GM23338 (cell line): ENCODE measurements at regions not wholly inside any gene's neighbourhood (a gene's known extent, or its start where the extent isn't known, plus 50 kb on each side); places are given as distances from the start of the nearest gene placed in this dataset.
A peak's percentile ranks its signal among the peaks of the same experiment; 100 is the strongest.

Experiments
- ATAC-seq: fragments of 200-7000 bp; cut with Tn5 transposase; 3 replicates; pipeline ENCODE4 v1.9.1; 2020
- DNase-seq: peaks from one replicate; pipeline ENCODE4 v3.0.0-alpha.2; 2015; ENCODE audit warnings: low spot score
- H2AFZ ChIP-seq: fragments of 200-600 bp; sonication (generic); 2 replicates; pipeline ENCODE4 v1.8.0; 2016; ENCODE audit warnings: antibody characterized with exemption, mild to moderate bottlenecking, moderate library complexity
- H3F3A ChIP-seq: fragments of 200-600 bp; sonication (generic); replicated peaks from 2 replicates; pipeline ENCODE4 v1.8.0; 2017; ENCODE audit warnings: antibody characterized with exemption, mixed run types, low read depth
- H3K27ac ChIP-seq: fragments of 200-600 bp; sonication (generic); 2 replicates; pipeline ENCODE4 v1.6.1; 2016; ENCODE audit warnings: low read depth
- H3K27me3 ChIP-seq: fragments of 200-600 bp; sonication (generic); 2 replicates; pipeline ENCODE4 v1.8.0; 2016; ENCODE audit warnings: mild to moderate bottlenecking, mixed run types, moderate library complexity; ENCODE audit not compliant: insufficient read depth
- H3K36me3 ChIP-seq: fragments of 200-600 bp; sonication (generic); 2 replicates; pipeline ENCODE4 v1.8.0; 2016; ENCODE audit warnings: mild to moderate bottlenecking; ENCODE audit not compliant: insufficient read depth
- H3K4me1 ChIP-seq: fragments of 200-600 bp; sonication (generic); 2 replicates; pipeline ENCODE4 v1.8.0; 2016; ENCODE audit warnings: mild to moderate bottlenecking, moderate library complexity; ENCODE audit not compliant: insufficient read depth
- H3K4me2 ChIP-seq: fragments of 200-600 bp; sonication (generic); 2 replicates; pipeline ENCODE4 v1.7.1; 2017; ENCODE audit warnings: mixed run types
- H3K4me3 ChIP-seq: fragments of 200-600 bp; sonication (generic); 2 replicates; pipeline ENCODE4 v1.6.1; 2016; ENCODE audit warnings: mixed run types
- H3K79me2 ChIP-seq: fragments of 200-600 bp; sonication (generic); replicated peaks from 2 replicates; pipeline ENCODE4 v1.8.0; 2017; ENCODE audit warnings: mild to moderate bottlenecking; ENCODE audit not compliant: insufficient read depth
- H3K9me2 ChIP-seq: fragments of 200-600 bp; sonication (generic); 2 replicates; pipeline ENCODE4 v1.8.0; 2017; ENCODE audit not compliant: insufficient read depth
- H4K20me1 ChIP-seq: fragments of 200-600 bp; sonication (generic); replicated peaks from 2 replicates; pipeline ENCODE4 v1.8.0; 2017; ENCODE audit warnings: mild to moderate bottlenecking; ENCODE audit not compliant: insufficient read depth
- H3K27ac Mint-ChIP-seq: 2 replicates; pipeline ENCODE4 v1.8.0; 2020; ENCODE audit warnings: inconsistent platforms, mild to moderate bottlenecking, moderate library complexity, mixed read lengths
- H3K27me3 Mint-ChIP-seq: 3 replicates; pipeline ENCODE4 v1.8.0; 2022; ENCODE audit warnings: low read depth, mild to moderate bottlenecking, moderate library complexity, mixed read lengths, inconsistent platforms; ENCODE audit not compliant: insufficient read depth, poor library complexity
- H3K36me3 Mint-ChIP-seq: 3 replicates; pipeline ENCODE4 v1.8.0; 2021; ENCODE audit warnings: low read depth, mild to moderate bottlenecking, inconsistent platforms, moderate library complexity, mixed read lengths
- H3K4me1 Mint-ChIP-seq: 3 replicates; pipeline ENCODE4 v1.8.0; 2020; ENCODE audit warnings: mild to moderate bottlenecking, inconsistent platforms, mixed read lengths
- H3K4me3 Mint-ChIP-seq: 3 replicates; pipeline ENCODE4 v1.8.0; 2021; ENCODE audit warnings: moderate library complexity, mild to moderate bottlenecking, inconsistent platforms, mixed read lengths
- H3K9me3 Mint-ChIP-seq: 3 replicates; pipeline ENCODE4 v1.8.0; 2020; ENCODE audit warnings: moderate library complexity, mild to moderate bottlenecking, inconsistent platforms, mixed read lengths
- CREB1 ChIP-seq: fragments of 250-450 bp; sonication (Bioruptor Pico); IDR thresholded peaks from 2 replicates; pipeline ENCODE4 v1.5.0; 2020; ENCODE audit warnings: low read depth, mild to moderate bottlenecking, moderate library complexity
- REST ChIP-seq: IDR thresholded peaks from one replicate; pipeline ENCODE4 v1.6.1; 2018; ENCODE audit warnings: antibody characterized with exemption; ENCODE audit not compliant: unreplicated experiment
- STAT1 ChIP-seq: IDR thresholded peaks from one replicate; pipeline ENCODE4 v1.6.1; 2016; ENCODE audit warnings: antibody characterized with exemption; ENCODE audit not compliant: unreplicated experiment
- TF ChIP-seq, protein P1 (sequence below): fragments of 250-450 bp; sonication (Bioruptor Pico); IDR thresholded peaks from 2 replicates; pipeline ENCODE4 v1.5.0; 2020; ENCODE audit warnings: mild to moderate bottlenecking, moderate library complexity
- TF ChIP-seq, protein P2 (sequence below), 2 experiments: fragments of 200-600 bp in 1 of 2; sonication (generic) in 1 of 2; conservative IDR thresholded peaks; 2 replicates each; pipeline versions ENCODE4 v1.5.1 to v1.6.1; 2016 to 2017; ENCODE audit warnings: antibody characterized with exemption in 2 of 2, low read depth in 2 of 2, mild to moderate bottlenecking in 2 of 2, moderate library complexity in 1 of 2

GRCh38 chr12:91367234-91367849, 184.7 kb upstream of the DCN start:
- no peaks in the 10 kb centered on the region for H4K20me1 ChIP-seq
- H3K27ac Mint-ChIP-seq, result no peak overlapping the region
- H3K4me1 ChIP-seq, result peaks cover 24% of the 10 kb centered on the region; the same call in 1 of the 2 replicates
- H3K36me3 Mint-ChIP-seq, result no peaks in the 10 kb centered on the region
- H3K4me1 Mint-ChIP-seq, result peaks cover 19% of the 10 kb centered on the region
- no peaks in the 10 kb centered on the region for H3K27me3 ChIP-seq
- no peaks in the 10 kb centered on the region for H3K27me3 Mint-ChIP-seq
- ATAC-seq, result no peak
- no peak for DNase-seq
- no peak overlapping the region for H3K4me3 Mint-ChIP-seq
- H3K4me3 ChIP-seq, result no peak overlapping the region
- H3K9me2 ChIP-seq, result no peaks in the 10 kb centered on the region
- TF ChIP-seq, protein P1, sequence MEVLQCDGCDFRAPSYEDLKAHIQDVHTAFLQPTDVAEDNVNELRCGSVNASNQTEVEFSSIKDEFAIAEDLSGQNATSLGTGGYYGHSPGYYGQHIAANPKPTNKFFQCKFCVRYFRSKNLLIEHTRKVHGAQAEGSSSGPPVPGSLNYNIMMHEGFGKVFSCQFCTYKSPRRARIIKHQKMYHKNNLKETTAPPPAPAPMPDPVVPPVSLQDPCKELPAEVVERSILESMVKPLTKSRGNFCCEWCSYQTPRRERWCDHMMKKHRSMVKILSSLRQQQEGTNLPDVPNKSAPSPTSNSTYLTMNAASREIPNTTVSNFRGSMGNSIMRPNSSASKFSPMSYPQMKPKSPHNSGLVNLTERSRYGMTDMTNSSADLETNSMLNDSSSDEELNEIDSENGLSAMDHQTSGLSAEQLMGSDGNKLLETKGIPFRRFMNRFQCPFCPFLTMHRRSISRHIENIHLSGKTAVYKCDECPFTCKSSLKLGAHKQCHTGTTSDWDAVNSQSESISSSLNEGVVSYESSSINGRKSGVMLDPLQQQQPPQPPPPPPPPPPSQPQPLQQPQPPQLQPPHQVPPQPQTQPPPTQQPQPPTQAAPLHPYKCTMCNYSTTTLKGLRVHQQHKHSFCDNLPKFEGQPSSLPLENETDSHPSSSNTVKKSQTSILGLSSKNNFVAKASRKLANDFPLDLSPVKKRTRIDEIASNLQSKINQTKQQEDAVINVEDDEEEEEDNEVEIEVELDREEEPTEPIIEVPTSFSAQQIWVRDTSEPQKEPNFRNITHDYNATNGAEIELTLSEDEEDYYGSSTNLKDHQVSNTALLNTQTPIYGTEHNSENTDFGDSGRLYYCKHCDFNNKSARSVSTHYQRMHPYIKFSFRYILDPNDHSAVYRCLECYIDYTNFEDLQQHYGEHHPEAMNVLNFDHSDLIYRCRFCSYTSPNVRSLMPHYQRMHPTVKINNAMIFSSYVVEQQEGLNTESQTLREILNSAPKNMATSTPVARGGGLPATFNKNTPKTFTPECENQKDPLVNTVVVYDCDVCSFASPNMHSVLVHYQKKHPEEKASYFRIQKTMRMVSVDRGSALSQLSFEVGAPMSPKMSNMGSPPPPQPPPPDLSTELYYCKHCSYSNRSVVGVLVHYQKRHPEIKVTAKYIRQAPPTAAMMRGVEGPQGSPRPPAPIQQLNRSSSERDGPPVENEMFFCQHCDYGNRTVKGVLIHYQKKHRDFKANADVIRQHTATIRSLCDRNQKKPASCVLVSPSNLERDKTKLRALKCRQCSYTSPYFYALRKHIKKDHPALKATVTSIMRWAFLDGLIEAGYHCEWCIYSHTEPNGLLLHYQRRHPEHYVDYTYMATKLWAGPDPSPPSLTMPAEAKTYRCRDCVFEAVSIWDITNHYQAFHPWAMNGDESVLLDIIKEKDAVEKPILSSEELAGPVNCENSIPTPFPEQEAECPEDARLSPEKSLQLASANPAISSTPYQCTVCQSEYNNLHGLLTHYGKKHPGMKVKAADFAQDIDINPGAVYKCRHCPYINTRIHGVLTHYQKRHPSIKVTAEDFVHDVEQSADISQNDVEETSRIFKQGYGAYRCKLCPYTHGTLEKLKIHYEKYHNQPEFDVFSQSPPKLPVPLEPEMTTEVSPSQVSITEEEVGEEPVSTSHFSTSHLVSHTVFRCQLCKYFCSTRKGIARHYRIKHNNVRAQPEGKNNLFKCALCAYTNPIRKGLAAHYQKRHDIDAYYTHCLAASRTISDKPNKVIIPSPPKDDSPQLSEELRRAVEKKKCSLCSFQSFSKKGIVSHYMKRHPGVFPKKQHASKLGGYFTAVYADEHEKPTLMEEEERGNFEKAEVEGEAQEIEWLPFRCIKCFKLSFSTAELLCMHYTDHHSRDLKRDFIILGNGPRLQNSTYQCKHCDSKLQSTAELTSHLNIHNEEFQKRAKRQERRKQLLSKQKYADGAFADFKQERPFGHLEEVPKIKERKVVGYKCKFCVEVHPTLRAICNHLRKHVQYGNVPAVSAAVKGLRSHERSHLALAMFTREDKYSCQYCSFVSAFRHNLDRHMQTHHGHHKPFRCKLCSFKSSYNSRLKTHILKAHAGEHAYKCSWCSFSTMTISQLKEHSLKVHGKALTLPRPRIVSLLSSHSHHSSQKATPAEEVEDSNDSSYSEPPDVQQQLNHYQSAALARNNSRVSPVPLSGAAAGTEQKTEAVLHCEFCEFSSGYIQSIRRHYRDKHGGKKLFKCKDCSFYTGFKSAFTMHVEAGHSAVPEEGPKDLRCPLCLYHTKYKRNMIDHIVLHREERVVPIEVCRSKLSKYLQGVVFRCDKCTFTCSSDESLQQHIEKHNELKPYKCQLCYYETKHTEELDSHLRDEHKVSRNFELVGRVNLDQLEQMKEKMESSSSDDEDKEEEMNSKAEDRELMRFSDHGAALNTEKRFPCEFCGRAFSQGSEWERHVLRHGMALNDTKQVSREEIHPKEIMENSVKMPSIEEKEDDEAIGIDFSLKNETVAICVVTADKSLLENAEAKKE, result no peak
- TF ChIP-seq REST, result no peak
- TF ChIP-seq STAT1, result no peak
- no peak for TF ChIP-seq CREB1
- TF ChIP-seq, protein P2, sequence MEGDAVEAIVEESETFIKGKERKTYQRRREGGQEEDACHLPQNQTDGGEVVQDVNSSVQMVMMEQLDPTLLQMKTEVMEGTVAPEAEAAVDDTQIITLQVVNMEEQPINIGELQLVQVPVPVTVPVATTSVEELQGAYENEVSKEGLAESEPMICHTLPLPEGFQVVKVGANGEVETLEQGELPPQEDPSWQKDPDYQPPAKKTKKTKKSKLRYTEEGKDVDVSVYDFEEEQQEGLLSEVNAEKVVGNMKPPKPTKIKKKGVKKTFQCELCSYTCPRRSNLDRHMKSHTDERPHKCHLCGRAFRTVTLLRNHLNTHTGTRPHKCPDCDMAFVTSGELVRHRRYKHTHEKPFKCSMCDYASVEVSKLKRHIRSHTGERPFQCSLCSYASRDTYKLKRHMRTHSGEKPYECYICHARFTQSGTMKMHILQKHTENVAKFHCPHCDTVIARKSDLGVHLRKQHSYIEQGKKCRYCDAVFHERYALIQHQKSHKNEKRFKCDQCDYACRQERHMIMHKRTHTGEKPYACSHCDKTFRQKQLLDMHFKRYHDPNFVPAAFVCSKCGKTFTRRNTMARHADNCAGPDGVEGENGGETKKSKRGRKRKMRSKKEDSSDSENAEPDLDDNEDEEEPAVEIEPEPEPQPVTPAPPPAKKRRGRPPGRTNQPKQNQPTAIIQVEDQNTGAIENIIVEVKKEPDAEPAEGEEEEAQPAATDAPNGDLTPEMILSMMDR (conservative IDR thresholded peaks at IDR 0.05; ENCODE audit: low read depth in 2 of 2), result peak; percentile 53 to 64
- no peak overlapping the region for H3K27ac ChIP-seq
- H3K79me2 ChIP-seq, result no peaks in the 10 kb centered on the region
- H3K4me2 ChIP-seq, result no peak overlapping the region
- H2AFZ ChIP-seq, result no peak overlapping the region
- H3F3A ChIP-seq, result 0 out of 2 replicates have a peak, but pooled peaks cover 4% of the 10 kb centered on the region
- no peaks in the 10 kb centered on the region for H3K36me3 ChIP-seq
- H3K9me3 Mint-ChIP-seq, result no peaks in the 10 kb centered on the region
